Activated B cell treated with CpG ODN at 0.5 μM for 24 hours (primary cell): ENCODE measurements at regions not wholly inside any gene's neighbourhood (a gene's known extent, or its start where the extent isn't known, plus 50 kb on each side); places are given as distances from the start of the nearest gene placed in this dataset.

Experiments used
- ATAC-seq: fragments of 200-7000 bp; cut with Tn5 transposase; one replicate; pipeline ENCODE4 v1.10.0; 2021; ENCODE audit warnings: low read depth, mild to moderate bottlenecking, moderate library complexity
- CTCF ChIA-PET: fragments of 350-600 bp; sonication (Branson Sonifier 250); formaldehyde crosslinking; loops from one replicate; lab custom pipeline; 2021; ENCODE audit warnings: antibody characterized with exemption; lab: Charles Lee
- POLR2A ChIA-PET: fragments of 350-600 bp; sonication (Branson Sonifier 250); formaldehyde crosslinking; loops from one replicate; lab custom pipeline; 2021; ENCODE audit warnings: antibody characterized with exemption; lab: Charles Lee
- DNase-seq: peaks from one replicate; pipeline ENCODE4 v3.0.0; 2022
- H3K27ac Mint-ChIP-seq: one replicate; pipeline ENCODE4 v1.8.0; 2020; ENCODE audit warnings: mixed read lengths
- H3K27me3 Mint-ChIP-seq: one replicate; pipeline ENCODE4 v1.8.0; 2021; ENCODE audit warnings: mixed read lengths
- H3K36me3 Mint-ChIP-seq: one replicate; pipeline ENCODE4 v1.8.0; 2021; ENCODE audit warnings: low read depth, mixed read lengths
- H3K4me1 Mint-ChIP-seq: one replicate; pipeline ENCODE4 v1.8.0; 2021; ENCODE audit warnings: mixed read lengths
- H3K4me3 Mint-ChIP-seq: one replicate; pipeline ENCODE4 v1.8.0; 2020; ENCODE audit warnings: mild to moderate bottlenecking, mixed read lengths
- H3K9me3 Mint-ChIP-seq: one replicate; pipeline ENCODE4 v1.8.0; 2020; ENCODE audit warnings: mixed read lengths
- CTCF ChIP-seq: fragments of 200-600 bp; IDR thresholded peaks from one replicate; pipeline ENCODE4 v1.8.0; 2022; ENCODE audit warnings: antibody characterized with exemption, mild to moderate bottlenecking
- intact Hi-C: fragments of 100-400 bp; cut with micrococcal nuclease; formaldehyde crosslinking; loops from one replicate; pipeline ENCODE4 v1.15.1; 2024

- no peak for TF ChIP-seq CTCF
- intact Hi-C loops: no loop called here
- no peaks in the 10 kb centered on the region for H3K4me1 Mint-ChIP-seq
- H3K27ac Mint-ChIP-seq: no peak overlapping the region
- POLR2A ChIA-PET: no interaction called here
- no peak overlapping the region for H3K4me3 Mint-ChIP-seq
- no peak for ATAC-seq
- H3K9me3 Mint-ChIP-seq: no peaks in the 10 kb centered on the region
- DNase-seq: no peak
- H3K36me3 Mint-ChIP-seq: no peaks in the 10 kb centered on the region
- H3K27me3 Mint-ChIP-seq: no peaks in the 10 kb centered on the region
- CTCF ChIA-PET: no interaction called here
These were observed 114.0 kb downstream of the MAT2B start for GRCh38 chr5:163619273-163619934.

- Mint-ChIP-seq H3K27me3 (no peaks in the 10 kb centered on the region), H3K4me1 (no peaks in the 10 kb centered on the region), H3K27ac (no peak overlapping the region), H3K4me3 (no peak overlapping the region), H3K36me3 (no peaks in the 10 kb centered on the region), H3K9me3 (no peaks in the 10 kb centered on the region)
- ChIA-PET CTCF (no interaction called here), POLR2A (no interaction called here)
- DNase-seq (no peak), ATAC-seq (no peak)
- TF ChIP-seq CTCF: no peak
- intact Hi-C loops: no loop called here
These were observed 114.5 kb downstream of the MAT2B start for GRCh38 chr5:163619951-163620350.

GRCh38 chr5:163622799-163623198 is 117.4 kb downstream of the MAT2B start:
- no peaks in the 10 kb centered on the region for H3K36me3 Mint-ChIP-seq
- intact Hi-C loops: no loop called here
- no peak for TF ChIP-seq CTCF
- H3K9me3 Mint-ChIP-seq: no peaks in the 10 kb centered on the region
- ChIA-PET POLR2A (no interaction called here), CTCF (no interaction called here)
- no peak overlapping the region for H3K27ac Mint-ChIP-seq
- H3K4me3 Mint-ChIP-seq: no peak overlapping the region
- H3K4me1 Mint-ChIP-seq: no peaks in the 10 kb centered on the region
- DNase-seq: no peak
- ATAC-seq: no peak
- no peaks in the 10 kb centered on the region for H3K27me3 Mint-ChIP-seq

- intact Hi-C loops: no loop called here
- ChIA-PET POLR2A (no interaction called here), CTCF (no interaction called here)
- DNase-seq: no peak
- Mint-ChIP-seq H3K4me3 (no peak overlapping the region), H3K36me3 (no peaks in the 10 kb centered on the region), H3K27me3 (no peaks in the 10 kb centered on the region), H3K27ac (no peak overlapping the region), H3K4me1 (no peaks in the 10 kb centered on the region), H3K9me3 (no peaks in the 10 kb centered on the region)
- no peak for ATAC-seq
- no peak for TF ChIP-seq CTCF
These were observed 118.1 kb downstream of the MAT2B start for GRCh38 chr5:163623524-163623923.

GRCh38 chr5:163623986-163624385 is 118.6 kb downstream of the MAT2B start:
- TF ChIP-seq CTCF: no peak
- Mint-ChIP-seq H3K4me3 (no peak overlapping the region), H3K27ac (no peak overlapping the region), H3K27me3 (no peaks in the 10 kb centered on the region), H3K9me3 (no peaks in the 10 kb centered on the region), H3K4me1 (no peaks in the 10 kb centered on the region), H3K36me3 (no peaks in the 10 kb centered on the region)
- ChIA-PET CTCF (no interaction called here), POLR2A (no interaction called here)
- DNase-seq (no peak), ATAC-seq (no peak)
- intact Hi-C loops: no loop called here
